Left kidney (tissue), 1 donor: ENCODE measurements at regions not wholly inside any gene's neighbourhood (a gene's known extent, or its start where the extent isn't known, plus 50 kb on each side); places are given as distances from the start of the nearest gene placed in this dataset.

Experiments
- DNase-seq: peaks from one replicate; pipeline ENCODE4 v3.0.0-alpha.2; 2013

DNA sequence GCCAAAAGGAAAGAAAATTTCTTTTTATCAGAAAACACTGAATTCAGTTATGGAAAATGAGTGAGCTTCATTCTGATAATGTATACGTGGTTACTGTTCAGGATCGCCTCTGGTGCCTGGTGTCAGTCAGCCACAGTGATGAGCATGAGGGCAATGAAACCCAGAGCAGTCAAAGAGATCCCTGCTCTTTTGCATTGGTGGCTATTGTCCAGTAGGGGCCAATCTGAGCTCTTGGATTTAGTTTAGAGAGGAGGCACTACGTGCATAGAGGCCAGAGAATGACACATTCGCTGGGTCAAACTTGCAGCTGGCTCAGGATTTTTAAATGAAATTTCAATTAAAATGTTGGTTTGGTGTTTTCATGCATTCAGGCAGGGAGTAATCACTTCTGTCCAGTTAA is 522.9 kb downstream of the TMEM182 start:
- DNase-seq: no peak

- no peak for DNase-seq
These were observed 523.5 kb downstream of the TMEM182 start for GRCh38 chr2:103285354-103285753.

DNA sequence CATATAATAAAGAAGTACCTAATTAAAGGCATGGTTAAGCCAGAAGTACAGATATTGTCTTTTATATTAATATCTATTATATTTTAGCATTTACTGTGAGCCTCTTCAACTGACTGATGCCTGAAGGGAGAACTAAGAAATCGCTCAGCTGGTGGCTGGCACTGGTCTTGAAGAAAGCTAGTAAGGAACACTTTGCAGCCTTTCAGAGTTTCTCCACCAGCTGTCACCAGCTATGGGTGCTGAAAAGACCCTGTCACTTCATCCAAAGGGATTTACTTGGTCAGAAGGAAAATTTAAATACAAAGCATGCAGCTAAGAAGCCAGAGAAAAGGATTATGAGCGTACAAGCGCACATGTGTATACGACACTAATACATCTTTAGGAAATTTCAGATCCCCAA is 525.9 kb downstream of the TMEM182 start:
- DNase-seq: no peak

DNA sequence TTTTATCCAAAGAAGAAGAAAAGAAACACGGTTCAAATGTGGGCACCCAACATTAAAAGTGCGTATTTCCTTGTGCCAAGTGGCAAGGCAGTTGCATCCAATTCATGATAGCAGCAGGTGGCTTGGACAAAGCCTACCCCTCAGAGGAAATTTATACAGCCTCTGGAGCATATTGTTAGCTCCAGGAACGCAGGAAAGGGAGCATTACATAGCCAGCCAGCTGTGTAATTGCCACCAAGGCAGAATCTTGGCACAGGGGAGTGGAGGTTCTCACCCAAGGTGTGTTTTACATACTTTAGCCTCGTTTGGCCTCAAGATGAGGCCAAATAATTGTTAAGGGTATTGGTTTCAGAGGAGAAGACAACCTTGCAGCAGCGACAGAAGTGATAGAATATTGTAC is 526.9 kb downstream of the TMEM182 start:
- DNase-seq: no peak

DNA sequence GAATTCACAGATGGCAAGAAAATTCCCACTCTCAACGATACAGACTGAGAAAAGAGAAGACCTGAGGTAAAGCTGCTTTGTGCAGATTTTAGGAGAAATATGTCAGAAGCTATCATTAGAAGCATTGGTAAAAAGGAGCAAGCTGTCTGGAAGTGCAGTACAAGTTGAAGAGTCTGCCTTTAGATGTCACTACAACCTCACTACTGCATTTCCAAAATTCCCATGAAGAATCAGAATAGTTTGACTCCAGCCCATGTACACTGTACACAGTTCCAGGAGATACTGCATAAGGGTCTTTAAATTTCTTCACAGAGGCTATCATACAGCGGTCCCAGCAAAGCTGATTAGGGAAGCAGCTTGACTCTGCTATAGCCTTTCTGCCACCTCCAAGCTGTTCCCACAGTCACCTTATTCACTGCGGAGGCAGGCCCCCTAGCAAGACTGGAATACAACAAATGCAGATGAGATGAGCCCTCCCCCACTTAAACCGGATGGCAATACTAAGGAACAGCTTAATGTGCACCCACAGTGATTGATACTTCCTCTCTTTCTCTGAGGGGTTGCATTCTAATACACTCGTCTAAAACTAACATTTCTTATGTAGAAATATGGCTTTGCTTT is 527.4 kb downstream of the TMEM182 start:
- DNase-seq: no peak

- no peak for DNase-seq
These were observed 530.7 kb downstream of the TMEM182 start for GRCh38 chr2:103292573-103292972.

GRCh38 chr2:103293067-103293741 is 531.4 kb downstream of the TMEM182 start:
- DNase-seq: peak; percentile 24

DNA sequence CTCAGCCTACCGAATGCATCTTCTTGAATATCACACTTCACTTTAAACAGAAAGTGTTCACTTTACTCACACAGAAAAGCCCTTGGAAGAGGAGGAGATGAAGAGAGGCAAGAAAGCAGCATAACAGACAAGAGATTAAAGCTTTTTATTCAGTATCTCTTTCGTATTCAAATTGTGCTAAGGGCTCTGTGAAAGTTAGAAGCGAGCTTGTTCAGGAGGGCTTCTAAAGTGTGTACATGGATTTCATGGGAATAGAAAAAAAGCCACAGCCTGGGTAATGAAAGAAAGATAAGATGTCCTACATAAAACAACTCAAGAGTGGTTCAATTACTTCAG is 531.9 kb downstream of the TMEM182 start:
- DNase-seq: no peak

GRCh38 chr2:103294420-103294819 is 532.6 kb downstream of the TMEM182 start:
- DNase-seq: no peak

GRCh38 chr2:103295591-103295990 is 533.8 kb downstream of the TMEM182 start:
- no peak for DNase-seq

- DNase-seq: no peak
These were observed 562.8 kb downstream of the TMEM182 start for GRCh38 chr2:103324671-103325070.

DNA sequence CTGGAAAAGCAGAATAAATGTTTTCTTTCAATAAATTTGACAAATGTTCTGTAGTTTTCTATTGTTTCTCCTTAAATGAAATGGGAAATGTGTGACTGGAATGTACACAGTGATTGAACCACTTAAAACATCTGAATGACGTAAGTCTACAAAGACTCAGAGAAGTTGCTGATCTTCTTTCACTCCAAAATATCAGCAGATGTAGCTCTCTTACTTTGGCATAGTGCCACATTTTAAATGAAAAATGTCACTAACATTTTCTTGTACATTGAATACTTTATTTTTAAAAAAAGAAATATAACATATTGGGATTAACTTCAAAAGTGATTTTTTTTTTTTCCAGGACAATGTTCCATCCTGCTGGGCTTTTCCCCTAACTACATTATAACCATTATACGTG is 565.6 kb downstream of the TMEM182 start:
- no peak for DNase-seq

DNA sequence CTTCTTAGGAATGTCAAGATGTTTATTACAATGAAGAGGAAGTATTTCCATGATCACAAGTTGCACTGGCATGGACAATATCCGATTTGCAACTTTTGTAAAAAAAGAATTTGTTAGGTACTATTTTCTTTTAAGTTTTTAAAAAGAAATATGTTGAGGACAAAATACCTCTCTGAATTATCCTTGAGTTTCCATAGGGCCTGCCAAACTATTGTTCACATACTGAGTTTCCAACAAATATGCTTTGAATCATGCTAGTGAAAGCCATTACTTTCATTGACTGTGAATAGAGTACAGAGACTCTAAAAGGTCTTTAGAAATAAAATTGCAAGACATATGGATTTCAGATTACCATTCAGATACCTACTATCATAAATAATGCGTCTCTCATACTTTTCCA is 566.1 kb downstream of the TMEM182 start:
- no peak for DNase-seq

DNA sequence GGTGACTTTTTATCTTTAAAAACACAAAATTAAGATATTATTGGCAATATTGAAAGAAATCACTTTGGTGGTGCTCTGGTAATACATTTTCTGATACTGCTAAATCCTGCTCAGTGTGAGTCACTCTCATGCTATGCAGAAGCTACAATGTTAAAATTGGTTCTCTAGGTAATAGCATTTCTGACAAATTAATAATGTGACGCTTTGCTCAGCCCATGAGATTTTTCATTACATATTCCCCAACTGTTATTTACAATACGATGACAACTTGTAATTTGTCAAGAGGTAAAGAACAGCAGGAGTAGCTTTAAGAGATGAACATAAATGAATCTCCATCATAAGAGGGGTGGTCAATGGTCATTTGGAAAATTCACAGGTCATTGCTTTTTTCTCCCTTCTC is 573.6 kb downstream of the TMEM182 start:
- no peak for DNase-seq

DNA sequence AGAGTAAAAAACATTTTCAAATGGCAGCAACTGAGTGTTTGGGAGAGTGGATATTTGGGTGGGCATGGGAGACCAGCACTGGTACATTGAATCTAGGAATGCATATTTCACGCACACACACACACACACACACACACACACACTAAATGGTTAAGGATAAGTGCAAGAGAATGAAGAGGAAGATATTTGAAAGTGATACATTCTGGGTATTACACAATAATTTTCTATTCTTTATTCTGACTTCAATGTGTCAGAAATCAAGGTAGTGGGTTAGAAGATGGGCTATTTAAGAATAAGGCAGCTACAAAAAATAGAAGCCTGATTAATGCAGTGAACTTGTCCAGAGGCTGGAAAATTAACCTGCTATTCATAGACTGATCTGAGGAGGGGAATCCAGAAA is 577.0 kb downstream of the TMEM182 start:
- no peak for DNase-seq

- no peak for DNase-seq
These were observed 584.9 kb downstream of the TMEM182 start for GRCh38 chr2:103346780-103347179.

DNA sequence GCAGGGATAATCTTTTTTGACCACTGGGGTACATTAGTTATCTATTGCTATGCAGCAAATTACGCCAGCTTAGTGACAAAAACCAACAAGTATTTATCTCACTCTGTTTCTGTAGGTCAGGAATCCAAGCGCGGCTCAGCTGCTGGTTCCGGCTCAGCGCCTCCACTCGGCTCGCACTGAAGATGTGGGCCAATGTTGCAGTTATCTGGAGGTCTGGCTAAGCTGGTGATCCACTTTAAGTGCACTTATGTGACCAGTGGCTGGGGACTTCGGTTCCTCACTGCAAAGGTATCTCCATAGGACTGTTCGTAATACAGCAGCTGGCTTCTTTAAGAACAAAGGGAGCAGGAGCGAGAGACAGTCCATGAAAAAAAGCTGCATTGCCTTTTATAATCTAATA is 591.9 kb downstream of the TMEM182 start:
- no peak for DNase-seq

DNA sequence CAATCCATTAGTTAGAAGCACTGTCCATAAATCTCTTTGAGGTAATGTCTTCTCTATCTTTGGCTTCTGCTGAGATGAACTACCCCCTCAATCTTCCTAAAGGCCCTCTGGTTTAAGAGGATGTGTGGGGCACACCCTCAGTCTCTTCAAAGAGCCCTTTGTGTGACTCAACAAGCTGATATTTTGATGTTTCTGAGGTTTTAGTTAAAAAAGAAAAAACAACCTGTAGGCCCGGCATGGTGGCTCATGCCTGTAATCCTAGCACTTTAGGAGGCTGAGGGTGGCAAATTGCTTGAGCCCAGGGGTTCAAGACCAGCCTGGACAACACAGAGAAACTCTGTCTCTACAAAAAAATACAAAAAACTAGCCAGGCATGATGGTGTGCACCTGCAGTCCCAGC is 593.5 kb downstream of the TMEM182 start:
- no peak for DNase-seq

DNA sequence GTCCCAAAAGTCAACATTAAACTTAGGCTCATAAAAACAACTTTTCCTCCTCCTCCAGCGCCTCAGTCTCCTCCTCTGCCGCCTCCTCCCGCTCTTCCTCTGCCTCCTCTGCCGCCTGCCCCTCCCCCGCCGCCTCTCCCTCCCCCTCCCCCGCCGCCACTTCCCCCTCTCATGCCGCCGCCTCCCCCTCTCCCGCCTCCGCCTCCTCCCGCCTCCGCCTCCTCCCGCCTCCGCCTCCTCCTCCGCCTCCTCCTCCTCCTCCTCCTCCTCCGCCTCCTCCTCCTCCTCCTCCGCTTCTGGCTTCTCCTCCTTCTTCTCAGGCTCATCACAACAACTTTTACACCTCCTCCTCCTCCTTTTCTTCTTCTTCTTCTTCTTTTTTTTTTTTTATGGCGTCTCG is 599.9 kb downstream of the TMEM182 start:
- no peak for DNase-seq

DNA sequence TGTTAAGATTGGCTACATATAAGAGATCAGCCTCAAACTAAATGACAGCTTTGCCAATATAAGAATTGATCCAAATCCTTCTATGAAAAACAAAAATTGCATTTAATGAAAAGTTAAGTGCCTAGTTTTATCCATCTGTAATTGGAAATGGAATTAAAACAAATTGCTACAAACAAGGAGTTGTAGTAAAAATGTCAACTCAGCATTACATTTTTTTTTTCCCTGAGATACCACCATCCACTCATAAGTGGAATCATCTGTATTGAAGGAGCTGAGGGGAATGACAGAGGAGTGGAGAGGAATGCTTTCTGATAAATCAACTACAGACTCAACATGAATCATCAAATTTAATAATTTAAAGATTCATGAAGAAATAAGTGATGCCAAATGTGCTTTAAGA is 601.8 kb downstream of the TMEM182 start:
- no peak for DNase-seq

DNA sequence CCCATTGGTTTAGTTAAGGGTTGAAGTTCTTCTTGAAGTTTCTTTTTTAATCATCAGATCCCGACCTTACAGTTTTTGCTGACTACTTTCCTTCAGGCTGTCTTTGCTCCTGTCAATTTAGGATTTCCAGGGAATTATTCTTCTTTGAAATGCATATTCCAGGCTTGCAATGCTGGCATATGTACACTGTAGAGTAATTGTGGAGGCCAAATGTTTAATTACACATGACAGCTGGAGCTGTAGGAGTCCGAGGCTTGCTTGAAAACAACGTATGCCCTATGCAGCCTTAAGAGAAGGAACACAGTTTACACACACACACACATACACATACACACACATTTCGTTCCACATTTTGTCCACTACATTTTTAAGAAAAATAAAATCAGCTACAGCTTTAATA is 602.3 kb downstream of the TMEM182 start:
- no peak for DNase-seq

DNA sequence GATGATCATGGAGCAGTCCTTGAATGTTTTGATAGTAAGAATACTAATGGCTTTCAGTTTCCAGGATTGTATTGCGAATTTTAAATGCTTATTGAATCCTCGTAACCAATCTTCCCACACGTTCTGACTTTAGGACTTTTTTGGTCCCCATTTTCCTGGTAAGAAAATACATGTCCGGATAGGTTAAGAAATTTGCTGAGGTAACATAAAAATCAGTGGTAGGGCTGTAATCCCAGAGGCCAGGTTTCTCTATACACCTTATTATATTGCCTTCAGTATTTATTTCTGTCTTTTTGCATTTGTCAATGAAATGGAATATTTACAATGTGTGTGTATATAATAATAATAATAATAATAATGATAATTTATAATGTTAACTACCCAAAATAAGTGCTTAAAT is 603.2 kb downstream of the TMEM182 start:
- no peak for DNase-seq

DNA sequence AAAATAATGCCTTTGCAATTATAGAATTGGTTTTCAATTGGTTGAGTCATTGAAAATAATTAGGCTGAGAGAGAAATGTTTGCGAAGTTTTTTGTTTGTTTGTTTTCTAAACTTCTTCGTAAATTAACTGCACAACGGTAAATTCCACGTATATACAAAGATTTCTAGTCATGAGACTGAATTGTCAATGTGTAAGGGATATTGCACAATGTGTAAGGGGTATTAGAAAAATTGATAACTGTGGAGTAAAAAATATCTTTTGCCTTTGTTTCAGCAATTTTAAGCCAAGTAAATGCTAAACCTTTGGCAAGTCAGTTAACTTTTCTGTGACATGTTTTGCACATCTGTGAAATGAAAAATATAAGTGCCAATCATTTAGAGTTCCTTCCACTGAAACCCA is 606.0 kb downstream of the TMEM182 start:
- DNase-seq: no peak

GRCh38 chr2:103383541-103383940 is 621.7 kb downstream of the TMEM182 start:
- no peak for DNase-seq

GRCh38 chr2:103386872-103387271 is 625.0 kb downstream of the TMEM182 start:
- DNase-seq: no peak
